ENCODE measurements at regions not wholly inside any gene's neighbourhood (a gene's known extent, or its start where the extent isn't known, plus 50 kb on each side); places are given as distances from the start of the nearest gene placed in this dataset.

DNA sequence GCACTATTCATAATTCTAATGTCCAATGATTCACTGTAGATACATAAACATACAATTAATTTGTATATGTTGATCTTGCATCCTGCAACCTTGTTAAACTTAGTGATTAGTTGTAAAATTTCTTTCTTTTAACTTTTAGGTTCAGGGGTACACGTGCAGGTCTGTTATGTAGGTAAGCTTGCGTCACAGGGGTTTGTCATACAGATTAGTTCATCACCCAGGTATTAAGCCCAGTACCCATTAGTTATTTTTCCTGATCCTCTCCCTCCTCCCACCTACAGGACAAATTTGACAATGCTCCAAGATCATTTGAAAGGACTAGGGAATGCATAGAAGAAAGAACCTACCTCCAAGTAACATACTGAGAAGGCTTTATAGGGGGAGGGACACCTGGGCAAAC is 290.1 kb downstream of the SRBD1 start:
- no peak for DNase-seq (ENCODE audit: extremely low spot score, unreplicated experiment)
- H3K27me3 Mint-ChIP-seq (ENCODE audit: unreplicated experiment) = no peaks in the 10 kb centered on the region
- no peaks in the 10 kb centered on the region for H3K4me1 Mint-ChIP-seq (ENCODE audit: unreplicated experiment)
- H3K36me3 Mint-ChIP-seq (ENCODE audit: unreplicated experiment) = no peaks in the 10 kb centered on the region
- no peak overlapping the region for H3K4me3 Mint-ChIP-seq (ENCODE audit: unreplicated experiment)
- H3K27ac Mint-ChIP-seq (ENCODE audit: unreplicated experiment) = no peak overlapping the region
- TF ChIP-seq, protein P1, sequence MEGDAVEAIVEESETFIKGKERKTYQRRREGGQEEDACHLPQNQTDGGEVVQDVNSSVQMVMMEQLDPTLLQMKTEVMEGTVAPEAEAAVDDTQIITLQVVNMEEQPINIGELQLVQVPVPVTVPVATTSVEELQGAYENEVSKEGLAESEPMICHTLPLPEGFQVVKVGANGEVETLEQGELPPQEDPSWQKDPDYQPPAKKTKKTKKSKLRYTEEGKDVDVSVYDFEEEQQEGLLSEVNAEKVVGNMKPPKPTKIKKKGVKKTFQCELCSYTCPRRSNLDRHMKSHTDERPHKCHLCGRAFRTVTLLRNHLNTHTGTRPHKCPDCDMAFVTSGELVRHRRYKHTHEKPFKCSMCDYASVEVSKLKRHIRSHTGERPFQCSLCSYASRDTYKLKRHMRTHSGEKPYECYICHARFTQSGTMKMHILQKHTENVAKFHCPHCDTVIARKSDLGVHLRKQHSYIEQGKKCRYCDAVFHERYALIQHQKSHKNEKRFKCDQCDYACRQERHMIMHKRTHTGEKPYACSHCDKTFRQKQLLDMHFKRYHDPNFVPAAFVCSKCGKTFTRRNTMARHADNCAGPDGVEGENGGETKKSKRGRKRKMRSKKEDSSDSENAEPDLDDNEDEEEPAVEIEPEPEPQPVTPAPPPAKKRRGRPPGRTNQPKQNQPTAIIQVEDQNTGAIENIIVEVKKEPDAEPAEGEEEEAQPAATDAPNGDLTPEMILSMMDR (IDR thresholded peaks at IDR 0.05) = no peak
- H3K9me3 Mint-ChIP-seq (ENCODE audit: unreplicated experiment) = peaks cover 13% of the 10 kb centered on the region

DNA sequence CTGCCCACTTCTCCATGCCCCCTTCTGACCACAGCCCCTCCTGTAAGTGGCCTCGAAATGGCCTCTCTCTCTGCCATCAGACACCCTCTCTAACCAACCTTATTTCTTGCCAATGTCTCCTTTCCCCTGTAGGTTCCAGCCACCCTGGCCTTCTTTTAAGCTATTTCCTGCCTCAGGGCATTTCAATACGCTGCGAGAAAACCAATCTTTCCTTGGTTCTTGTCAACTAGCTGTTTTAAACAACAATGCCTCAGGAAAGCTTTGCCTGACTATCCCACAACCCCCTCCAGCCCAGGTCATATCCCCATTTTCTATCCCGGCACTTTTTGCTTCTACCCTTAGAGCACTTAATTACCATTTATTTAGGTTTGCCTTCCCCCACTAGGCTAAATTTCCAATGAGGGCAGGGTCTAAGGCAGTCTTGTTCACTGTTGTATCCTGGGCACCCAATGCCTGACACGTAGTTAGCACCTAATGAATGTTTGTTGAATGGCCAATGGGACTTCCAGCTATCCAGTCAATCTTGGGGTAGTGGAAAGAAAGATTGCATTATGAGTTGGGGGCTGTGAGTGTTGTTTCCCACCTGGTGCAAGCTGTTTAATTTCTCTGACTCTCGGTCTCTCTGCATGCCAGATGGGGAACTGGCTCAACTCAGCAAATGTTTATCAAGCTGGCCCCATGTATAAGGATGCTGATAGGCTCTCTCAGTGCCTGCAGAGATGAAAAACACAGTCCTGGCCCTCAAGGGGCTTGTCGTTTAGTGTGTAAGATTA is 291.2 kb downstream of the SRBD1 start:
- Mint-ChIP-seq H3K27ac (ENCODE audit: unreplicated experiment) (no peak overlapping the region), H3K4me3 (ENCODE audit: unreplicated experiment) (no peak overlapping the region), H3K9me3 (ENCODE audit: unreplicated experiment) (peaks cover 13% of the 10 kb centered on the region), H3K36me3 (ENCODE audit: unreplicated experiment) (no peaks in the 10 kb centered on the region), H3K27me3 (ENCODE audit: unreplicated experiment) (no peaks in the 10 kb centered on the region), H3K4me1 (ENCODE audit: unreplicated experiment) (no peaks in the 10 kb centered on the region)
- TF ChIP-seq, protein P1 (IDR thresholded peaks at IDR 0.05) = no peak
- DNase-seq (ENCODE audit: extremely low spot score, unreplicated experiment) = no peak

DNA sequence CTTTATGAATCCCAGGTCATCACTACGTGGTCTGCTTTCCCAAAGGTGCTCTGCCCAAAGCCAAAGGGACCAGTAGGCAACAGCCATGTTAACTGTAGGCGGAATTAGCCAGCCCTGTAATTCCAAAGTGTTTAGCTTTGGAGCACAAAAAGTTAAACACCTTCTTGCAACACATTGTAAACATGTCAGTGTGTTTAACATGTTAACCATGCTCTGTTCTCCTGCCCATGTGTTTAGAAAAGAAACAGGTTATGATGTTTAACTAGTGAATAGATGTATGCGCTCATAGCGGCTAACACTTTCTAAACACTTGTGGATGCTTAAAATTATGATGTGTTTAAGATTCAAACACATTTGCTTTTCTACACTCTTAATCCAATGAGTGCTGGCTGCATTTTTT is 292.4 kb downstream of the SRBD1 start:
- DNase-seq (ENCODE audit: extremely low spot score, unreplicated experiment) = no peak
- Mint-ChIP-seq H3K4me1 (ENCODE audit: unreplicated experiment) (no peaks in the 10 kb centered on the region), H3K4me3 (ENCODE audit: unreplicated experiment) (no peak overlapping the region), H3K27me3 (ENCODE audit: unreplicated experiment) (no peaks in the 10 kb centered on the region), H3K27ac (ENCODE audit: unreplicated experiment) (no peak overlapping the region), H3K9me3 (ENCODE audit: unreplicated experiment) (peaks cover 9% of the 10 kb centered on the region), H3K36me3 (ENCODE audit: unreplicated experiment) (no peaks in the 10 kb centered on the region)
- TF ChIP-seq, protein P1 (IDR thresholded peaks at IDR 0.05) = no peak

DNA sequence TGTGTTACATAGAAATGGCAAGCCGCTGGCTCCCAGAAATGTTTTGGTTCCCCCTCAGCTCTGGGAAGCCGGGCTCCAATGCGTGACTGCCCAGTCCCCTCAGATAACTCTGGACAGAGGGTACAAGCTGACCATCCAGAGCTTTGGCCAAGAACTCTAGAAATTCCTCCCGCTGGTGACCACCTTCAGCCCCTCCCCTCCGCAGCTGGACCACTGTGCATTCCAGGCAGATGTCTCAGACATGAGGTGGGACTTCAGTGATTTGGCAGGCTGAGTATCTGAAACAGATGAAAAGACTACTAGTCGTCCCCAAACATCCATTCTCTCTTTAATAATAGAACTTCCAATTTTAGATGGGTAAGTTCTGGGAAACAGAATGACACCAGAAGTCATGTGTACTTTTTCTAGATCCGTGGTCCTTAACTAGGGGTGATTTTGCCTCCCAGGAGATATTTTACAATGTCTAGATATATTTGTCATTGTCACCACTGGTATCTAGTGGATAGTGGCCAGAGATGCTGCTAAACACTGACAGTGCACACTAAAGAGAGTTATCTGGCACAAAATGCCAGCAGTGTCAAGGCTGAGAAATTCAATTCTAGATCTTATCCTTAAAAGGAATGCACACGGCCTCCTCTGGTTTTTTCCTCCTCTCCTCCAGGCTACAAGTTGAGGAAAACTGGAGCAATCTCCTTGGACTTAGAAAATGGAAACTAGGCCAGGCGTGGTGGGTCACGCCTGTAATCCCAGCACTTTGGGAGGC is 294.3 kb downstream of the SRBD1 start:
- TF ChIP-seq, protein P1 (IDR thresholded peaks at IDR 0.05) = no peak
- Mint-ChIP-seq H3K27me3 (ENCODE audit: unreplicated experiment) (no peaks in the 10 kb centered on the region), H3K9me3 (ENCODE audit: unreplicated experiment) (peaks cover 4% of the 10 kb centered on the region), H3K27ac (ENCODE audit: unreplicated experiment) (no peak overlapping the region), H3K4me3 (ENCODE audit: unreplicated experiment) (no peak overlapping the region), H3K36me3 (ENCODE audit: unreplicated experiment) (no peaks in the 10 kb centered on the region), H3K4me1 (ENCODE audit: unreplicated experiment) (no peaks in the 10 kb centered on the region)
- DNase-seq (ENCODE audit: extremely low spot score, unreplicated experiment) = no peak

DNA sequence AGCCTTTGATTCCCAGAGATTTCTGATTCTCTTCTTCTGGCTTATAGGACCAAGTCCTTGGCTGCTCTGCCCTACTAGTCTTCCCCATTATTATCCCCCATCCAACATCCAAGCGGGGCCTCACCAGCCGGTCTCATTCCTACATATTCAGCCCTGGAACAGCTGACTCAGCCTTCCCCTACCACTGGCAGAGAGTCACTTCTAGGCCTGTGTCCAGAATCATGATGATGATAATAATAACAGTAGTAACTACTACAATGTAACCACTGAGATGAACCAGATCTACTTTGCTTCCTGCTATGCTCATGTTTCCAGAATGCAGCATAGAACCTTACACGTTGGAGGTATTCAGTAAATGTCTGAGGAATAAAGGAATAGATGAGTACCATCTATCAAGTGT is 295.2 kb downstream of the SRBD1 start:
- H3K27me3 Mint-ChIP-seq (ENCODE audit: unreplicated experiment) = no peaks in the 10 kb centered on the region
- peaks cover 4% of the 10 kb centered on the region for H3K9me3 Mint-ChIP-seq (ENCODE audit: unreplicated experiment)
- no peak overlapping the region for H3K4me3 Mint-ChIP-seq (ENCODE audit: unreplicated experiment)
- no peak for DNase-seq (ENCODE audit: extremely low spot score, unreplicated experiment)
- no peaks in the 10 kb centered on the region for H3K4me1 Mint-ChIP-seq (ENCODE audit: unreplicated experiment)
- TF ChIP-seq, protein P1 (IDR thresholded peaks at IDR 0.05) = no peak
- H3K27ac Mint-ChIP-seq (ENCODE audit: unreplicated experiment) = no peak overlapping the region
- no peaks in the 10 kb centered on the region for H3K36me3 Mint-ChIP-seq (ENCODE audit: unreplicated experiment)

Data from osteocyte (in vitro differentiated cells).